C4-2B (cell line): ENCODE measurements at regions not wholly inside any gene's neighbourhood (a gene's known extent, or its start where the extent isn't known, plus 50 kb on each side); places are given as distances from the start of the nearest gene placed in this dataset.

Source experiments
- CTCF ChIP-seq: fragments of 450-650 bp; conservative IDR thresholded peaks from 2 replicates; pipeline ENCODE4 v1.5.1; 2017; ENCODE audit warnings: mild to moderate bottlenecking
- ZFX ChIP-seq: fragments of 450-650 bp; IDR thresholded peaks from 2 replicates; pipeline ENCODE4 v1.6.1; 2017

- TF ChIP-seq CTCF (no peak), ZFX (no peak)
Observed at GRCh38 chr14:82387699-82388098, 854.0 kb upstream of the SEL1L start.
